AG04449 (cell line): ENCODE measurements at regions not wholly inside any gene's neighbourhood (a gene's known extent, or its start where the extent isn't known, plus 50 kb on each side); places are given as distances from the start of the nearest gene placed in this dataset.

Source experiments
- CTCF ChIA-PET: fragments of 350-600 bp; formaldehyde crosslinking; extraction: SDS; loops from one replicate; lab custom pipeline; 2021; ENCODE audit warnings: antibody characterized with exemption; lab: Yijun Ruan, JAX
- POLR2A ChIA-PET: fragments of 400-600, 350-600 bp; formaldehyde crosslinking; extraction: SDS; loops from one replicate; lab custom pipeline; 2020; ENCODE audit warnings: antibody characterized with exemption, inconsistent platforms; lab: Yijun Ruan, JAX
- DNase-seq: peaks from one replicate; pipeline ENCODE4 v3.0.0-alpha.2; 2010; ENCODE audit warnings: low read depth, low spot score
- H3K4me3 ChIP-seq: 2 replicates; pipeline ENCODE4 v1.5.1; 2011; ENCODE audit warnings: low read depth, mild to moderate bottlenecking, control low read depth, low read length
- TF ChIP-seq, protein P1 (sequence below): IDR thresholded peaks from one replicate; pipeline ENCODE4 v1.5.1; 2011; ENCODE audit warnings: mild to moderate bottlenecking, moderate library complexity, low read length, control low read depth, inconsistent platforms; ENCODE audit not compliant: insufficient read depth; ENCODE audit errors: missing control alignments

DNA sequence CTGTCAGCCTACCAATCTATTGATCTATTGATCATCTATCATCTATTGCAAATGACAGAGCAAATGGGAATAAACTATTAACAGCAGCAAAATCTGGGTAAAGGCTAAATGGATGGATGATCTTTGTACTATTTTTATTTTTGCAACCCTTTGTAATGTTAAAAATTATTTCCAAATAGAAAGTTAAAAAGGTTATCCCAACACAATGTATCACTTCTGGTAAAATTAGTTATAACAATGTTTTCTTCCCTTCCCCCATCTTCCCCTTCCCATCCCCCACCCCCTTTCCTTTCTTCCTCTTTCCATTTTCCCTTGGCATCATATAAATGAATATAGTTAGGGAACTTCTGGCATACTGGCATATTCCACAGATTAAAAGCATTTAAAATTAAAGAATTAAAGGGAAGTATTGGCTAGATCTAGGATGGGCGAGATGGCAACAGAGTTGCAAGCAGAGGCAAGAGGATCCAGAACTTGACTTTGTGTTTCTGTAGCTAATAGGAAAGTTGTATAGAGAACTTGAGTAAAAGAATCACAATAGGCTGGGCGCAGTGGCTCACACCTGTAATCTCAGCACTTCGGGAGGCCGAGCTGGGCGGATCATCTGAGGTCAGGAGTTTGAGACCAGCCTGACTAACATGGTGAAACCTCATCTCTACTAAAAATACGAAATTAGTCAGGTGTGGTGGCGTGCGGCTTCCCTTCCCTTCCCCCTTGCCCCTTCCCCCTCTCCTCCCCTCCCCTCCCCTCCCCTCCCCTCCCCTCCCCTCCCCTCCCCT, 66.6 kb upstream of the TAF11L2 start:
- TF ChIP-seq, protein P1, sequence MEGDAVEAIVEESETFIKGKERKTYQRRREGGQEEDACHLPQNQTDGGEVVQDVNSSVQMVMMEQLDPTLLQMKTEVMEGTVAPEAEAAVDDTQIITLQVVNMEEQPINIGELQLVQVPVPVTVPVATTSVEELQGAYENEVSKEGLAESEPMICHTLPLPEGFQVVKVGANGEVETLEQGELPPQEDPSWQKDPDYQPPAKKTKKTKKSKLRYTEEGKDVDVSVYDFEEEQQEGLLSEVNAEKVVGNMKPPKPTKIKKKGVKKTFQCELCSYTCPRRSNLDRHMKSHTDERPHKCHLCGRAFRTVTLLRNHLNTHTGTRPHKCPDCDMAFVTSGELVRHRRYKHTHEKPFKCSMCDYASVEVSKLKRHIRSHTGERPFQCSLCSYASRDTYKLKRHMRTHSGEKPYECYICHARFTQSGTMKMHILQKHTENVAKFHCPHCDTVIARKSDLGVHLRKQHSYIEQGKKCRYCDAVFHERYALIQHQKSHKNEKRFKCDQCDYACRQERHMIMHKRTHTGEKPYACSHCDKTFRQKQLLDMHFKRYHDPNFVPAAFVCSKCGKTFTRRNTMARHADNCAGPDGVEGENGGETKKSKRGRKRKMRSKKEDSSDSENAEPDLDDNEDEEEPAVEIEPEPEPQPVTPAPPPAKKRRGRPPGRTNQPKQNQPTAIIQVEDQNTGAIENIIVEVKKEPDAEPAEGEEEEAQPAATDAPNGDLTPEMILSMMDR: no peak
- ChIA-PET POLR2A (no interaction called here), CTCF (interaction anchor here (1.5 kb wide), 1 partner anchor 8 kb away, joined by 3 read pairs; no protein-coding TSS in a partner anchor)
- no peak overlapping the region for H3K4me3 ChIP-seq
- DNase-seq: no peak

DNA sequence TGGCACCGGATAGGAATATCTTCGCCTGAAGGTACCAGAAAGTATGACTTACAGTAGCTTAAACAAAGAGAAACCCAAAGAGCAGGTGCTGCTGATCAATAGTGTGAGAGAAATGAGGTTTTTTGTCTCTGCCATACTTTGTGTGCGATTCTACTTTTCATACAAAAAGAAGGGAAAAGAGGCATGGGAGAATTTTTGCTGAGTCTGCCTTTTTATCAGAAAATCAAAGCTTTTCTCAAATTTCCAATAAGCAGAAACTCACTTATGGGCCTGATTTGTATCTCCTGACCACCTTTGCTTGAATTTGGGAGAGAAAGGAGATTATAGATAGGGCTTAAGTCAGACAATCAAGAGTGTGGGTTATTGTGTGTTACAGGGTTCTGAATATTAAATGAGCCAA, 65.5 kb upstream of the TAF11L2 start:
- no peak overlapping the region for H3K4me3 ChIP-seq
- TF ChIP-seq, protein P1: no peak
- ChIA-PET POLR2A (no interaction called here), CTCF (interaction anchor here (1.5 kb wide), 1 partner anchor 9 kb away, joined by 3 read pairs; no protein-coding TSS in a partner anchor)
- DNase-seq: no peak

DNA sequence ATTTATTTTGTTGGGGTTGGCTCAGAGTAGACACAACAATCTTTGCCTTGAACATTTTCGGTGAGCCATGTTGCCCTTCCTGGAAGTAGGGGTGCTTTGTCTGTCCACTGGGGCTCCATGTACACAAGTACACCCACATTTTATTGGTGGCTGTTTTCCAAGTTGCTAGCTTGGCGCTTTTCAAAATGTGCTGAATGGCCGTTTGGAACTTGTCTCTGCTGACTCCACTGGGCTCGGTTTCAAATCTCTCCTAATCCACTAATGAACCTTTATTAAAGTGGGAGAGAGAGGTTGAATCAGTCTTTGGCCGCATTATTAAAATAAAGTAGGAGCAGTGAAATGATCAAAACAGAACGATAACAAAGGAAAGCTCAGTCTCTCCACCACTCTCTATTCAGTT, 64.6 kb upstream of the TAF11L2 start:
- ChIA-PET CTCF (no interaction called here), POLR2A (no interaction called here)
- DNase-seq: no peak
- no peak overlapping the region for H3K4me3 ChIP-seq
- TF ChIP-seq, protein P1: no peak

DNA sequence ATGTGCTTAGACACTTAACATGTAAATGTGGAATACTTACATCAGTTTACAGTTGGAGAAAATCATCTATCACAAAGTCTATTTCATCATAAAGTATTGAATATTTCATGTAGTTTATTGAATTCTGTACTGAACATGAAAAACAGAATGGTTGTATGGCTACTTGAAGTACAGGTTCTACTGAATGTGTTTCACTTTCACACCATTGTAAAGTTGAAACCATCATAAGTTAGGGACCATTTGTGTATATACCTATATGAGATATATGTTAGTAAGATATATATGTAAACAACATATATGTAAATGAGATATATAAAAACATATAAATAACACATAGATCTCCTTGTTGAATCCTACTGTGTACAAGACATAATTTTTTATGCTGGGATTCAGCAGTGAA, 63.0 kb upstream of the TAF11L2 start:
- TF ChIP-seq, protein P1: no peak
- ChIA-PET CTCF (interaction anchor here (1.2 kb wide), 1 partner anchor 219 kb away, joined by 3 read pairs; no protein-coding TSS in a partner anchor), POLR2A (no interaction called here)
- no peak overlapping the region for H3K4me3 ChIP-seq
- DNase-seq: no peak

DNA sequence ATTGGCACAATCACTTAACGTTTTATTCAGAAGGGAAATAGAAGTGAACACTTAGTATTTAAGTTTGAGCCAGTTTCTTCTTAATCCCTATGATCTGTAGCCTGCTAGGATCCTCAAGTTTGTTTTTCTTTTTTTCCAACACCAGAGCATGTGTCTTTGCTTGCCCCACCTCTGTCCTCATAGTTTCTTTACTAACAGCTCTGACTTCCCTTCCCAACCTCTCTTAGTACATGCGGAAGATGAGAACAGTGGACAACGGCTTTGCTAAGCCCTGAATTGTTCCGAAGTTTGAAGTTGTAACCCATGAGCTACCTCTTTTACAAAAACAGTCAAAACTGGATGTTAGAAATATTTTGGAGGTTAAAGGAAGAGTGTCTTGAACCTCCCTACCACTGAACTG, 61.7 kb upstream of the TAF11L2 start:
- ChIA-PET POLR2A (no interaction called here), CTCF (no interaction called here)
- DNase-seq: no peak
- TF ChIP-seq, protein P1: no peak
- no peak overlapping the region for H3K4me3 ChIP-seq

DNA sequence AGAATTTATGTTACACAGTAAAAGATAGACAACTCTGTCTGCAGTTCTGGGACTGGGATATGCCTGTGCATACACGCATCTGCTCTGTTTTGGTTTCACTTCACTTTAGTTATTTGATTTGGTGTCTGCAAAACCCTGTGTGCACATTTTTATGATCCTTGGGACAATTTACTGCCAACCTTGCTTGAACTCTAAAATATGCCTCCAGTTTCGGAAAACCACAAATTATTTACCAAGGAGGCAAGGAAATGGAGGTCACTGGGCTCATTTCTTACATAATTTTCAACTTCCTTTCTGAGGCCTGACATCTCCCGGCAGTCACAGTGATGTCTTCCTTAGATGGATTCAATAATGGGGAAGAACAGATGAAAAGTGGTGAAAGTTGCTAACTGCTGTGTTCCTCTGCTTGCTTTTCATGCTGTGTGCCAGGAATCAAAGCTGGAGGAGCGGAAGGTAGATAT, 61.2 kb upstream of the TAF11L2 start:
- ChIA-PET CTCF (no interaction called here), POLR2A (no interaction called here)
- TF ChIP-seq, protein P1: no peak
- H3K4me3 ChIP-seq: no peak overlapping the region
- no peak for DNase-seq
